HG03108 (cell line): ENCODE measurements at regions not wholly inside any gene's neighbourhood (a gene's known extent, or its start where the extent isn't known, plus 50 kb on each side); places are given as distances from the start of the nearest gene placed in this dataset.

Experiments used
- ATAC-seq: cut with Tn5 transposase; IDR thresholded peaks from one replicate; pipeline ENCODE4 v1.9.1; 2021; ENCODE audit warnings: moderate library complexity; ENCODE audit not compliant: unreplicated experiment

DNA sequence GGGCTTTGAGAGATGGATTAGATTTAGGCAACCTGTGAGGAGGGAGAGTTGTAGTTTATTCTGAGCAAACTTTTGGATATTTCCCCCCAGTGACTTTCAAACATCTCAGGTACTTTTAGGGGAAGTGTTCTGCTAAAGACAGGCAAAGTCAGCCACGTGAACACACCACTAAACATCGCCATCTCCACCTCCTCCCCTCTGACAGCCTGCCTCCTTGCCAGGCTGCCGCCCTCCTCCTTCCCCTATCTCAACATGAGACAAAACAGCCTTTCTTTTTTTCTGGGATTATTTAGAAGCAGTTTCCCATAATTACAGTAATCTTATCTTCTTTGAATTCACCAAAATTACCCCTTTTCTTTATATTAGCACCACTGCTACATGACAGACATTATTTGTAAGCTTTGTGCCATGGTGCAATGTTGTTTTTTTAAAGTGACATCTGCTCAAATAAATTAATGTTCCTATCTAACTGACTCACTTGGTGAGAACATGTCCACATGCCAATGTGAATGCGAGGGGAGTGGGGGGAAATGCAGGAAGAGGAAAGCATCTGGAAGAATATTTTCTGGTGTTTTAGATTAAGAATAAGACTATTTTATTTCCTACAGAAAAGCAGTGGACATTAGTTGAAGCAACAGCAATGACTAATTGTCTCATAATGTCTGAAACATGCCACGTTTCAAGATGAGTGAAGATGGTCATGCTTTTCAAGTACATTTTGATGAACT is 147.8 kb upstream of the ATP1B1 start:
- no peak for ATAC-seq

DNA sequence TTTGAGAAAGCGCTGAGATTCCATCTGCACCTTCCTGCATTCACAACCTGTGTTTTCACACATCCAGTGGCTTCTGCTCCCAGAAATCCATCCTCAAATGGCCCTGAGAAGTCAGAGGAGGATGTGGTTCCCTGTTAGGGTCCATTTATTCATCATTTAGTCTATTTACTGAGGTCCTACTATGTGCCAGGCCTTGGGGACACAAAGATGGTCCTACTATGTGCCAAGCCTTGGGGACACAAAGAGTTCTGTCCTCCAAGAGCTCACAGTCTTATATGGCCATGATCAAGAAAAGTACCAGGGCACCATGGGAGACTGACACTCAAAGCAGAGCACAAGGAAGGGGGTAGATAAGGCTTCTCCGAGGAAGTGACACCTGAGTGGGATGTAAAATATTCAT is 147.1 kb upstream of the ATP1B1 start:
- no peak for ATAC-seq

DNA sequence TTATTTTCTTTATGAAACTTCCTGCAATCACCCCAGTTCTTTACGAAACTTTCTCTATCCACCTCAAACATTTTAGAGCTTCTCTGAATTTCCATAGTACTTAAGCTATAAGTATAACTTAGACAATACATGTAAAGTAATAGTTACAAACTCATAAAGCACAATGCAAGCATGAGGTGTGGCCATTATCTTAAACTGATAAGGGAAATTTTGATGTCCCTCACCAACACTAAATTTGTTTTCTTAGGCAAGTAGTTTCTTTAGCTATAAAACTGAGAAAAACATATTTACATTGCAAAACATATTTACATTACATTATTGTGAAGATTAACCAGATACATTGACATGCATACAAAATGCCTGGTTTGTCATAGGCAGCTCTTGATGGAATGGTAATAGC is 146.4 kb upstream of the ATP1B1 start:
- ATAC-seq = no peak

DNA sequence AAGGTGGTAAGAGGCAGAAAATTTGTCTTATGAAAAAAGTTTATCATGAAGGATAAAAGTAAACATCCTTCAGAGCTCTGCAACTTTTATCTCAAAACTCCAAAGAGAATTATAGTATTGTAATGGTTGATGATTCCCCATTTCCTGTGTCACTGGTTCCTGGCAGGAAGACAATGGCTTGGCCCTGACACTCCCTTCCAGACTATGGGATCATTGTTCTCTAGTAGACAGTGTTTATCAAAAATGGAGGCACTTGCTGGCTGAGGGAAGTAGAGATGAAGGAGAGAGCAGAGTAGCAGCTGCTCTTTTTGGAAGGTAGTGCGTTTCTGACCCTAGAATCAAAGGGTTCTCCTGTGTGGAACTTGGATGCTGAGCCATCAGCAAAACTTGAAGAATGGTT is 145.9 kb upstream of the ATP1B1 start:
- no peak for ATAC-seq

DNA sequence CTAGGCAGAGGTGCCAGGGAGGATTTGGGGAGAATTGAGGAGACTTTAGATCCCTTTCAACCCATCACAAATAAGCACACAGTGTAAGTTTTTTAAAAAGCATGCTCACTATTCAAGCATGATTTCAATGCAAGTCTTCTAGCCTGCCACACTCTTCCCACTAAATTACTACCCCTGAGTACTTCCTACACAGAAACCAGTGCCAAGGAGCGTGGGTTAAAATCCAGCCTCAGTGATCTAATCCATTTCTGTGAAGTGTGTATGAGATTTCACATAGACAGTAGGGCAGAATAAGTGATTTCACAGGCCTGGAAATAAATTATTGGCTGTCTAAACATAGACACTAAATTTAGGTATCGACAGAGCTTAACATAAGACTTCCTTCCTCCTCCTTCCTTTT is 142.9 kb upstream of the ATP1B1 start:
- no peak for ATAC-seq

DNA sequence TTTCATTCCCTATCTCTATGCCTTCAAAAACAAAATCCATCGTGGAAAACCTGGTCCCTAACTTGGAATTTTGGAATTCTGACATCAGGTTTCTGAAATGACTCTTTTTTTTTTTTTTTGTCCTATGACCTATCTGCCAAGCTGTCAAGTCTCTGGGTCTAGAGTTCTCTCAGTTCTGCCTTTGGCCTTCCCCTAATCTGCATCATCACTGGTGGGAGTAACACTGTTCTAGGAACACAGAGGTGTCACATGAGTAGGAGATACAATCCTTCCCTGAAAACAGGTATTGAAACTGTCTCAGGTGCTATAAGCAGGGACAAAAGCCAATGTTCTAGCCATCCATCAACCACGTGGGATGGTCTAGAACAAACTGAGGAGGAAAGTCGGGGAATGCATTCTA is 142.0 kb upstream of the ATP1B1 start:
- no peak for ATAC-seq

DNA sequence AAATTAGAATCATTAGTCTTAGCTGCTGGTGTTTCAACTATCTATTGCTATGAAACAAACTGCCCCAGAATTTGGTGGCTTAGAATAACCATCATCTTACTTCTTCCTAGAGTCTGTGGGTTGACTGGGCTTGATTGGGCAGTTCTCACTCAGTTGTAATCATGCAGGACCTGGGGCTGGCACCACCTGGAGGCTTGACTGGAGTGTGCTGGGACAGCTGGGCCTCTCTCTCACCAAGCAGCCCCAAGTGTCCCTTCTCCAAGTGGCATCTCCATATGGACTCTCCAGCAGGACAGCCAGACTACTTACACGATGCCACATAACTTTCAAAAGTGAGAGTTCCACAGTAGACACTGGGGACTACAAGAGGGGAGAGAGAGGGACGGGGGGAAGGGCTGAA is 140.3 kb upstream of the ATP1B1 start:
- no peak for ATAC-seq

- no peak for ATAC-seq
Measured at GRCh38 chr1:168966636-168967035, 139.9 kb upstream of the ATP1B1 start.

- ATAC-seq = no peak
Measured at GRCh38 chr1:168970926-168971659, 135.4 kb upstream of the ATP1B1 start.

- no peak for ATAC-seq
Measured at GRCh38 chr1:168972225-168972624, 134.3 kb upstream of the ATP1B1 start.

DNA sequence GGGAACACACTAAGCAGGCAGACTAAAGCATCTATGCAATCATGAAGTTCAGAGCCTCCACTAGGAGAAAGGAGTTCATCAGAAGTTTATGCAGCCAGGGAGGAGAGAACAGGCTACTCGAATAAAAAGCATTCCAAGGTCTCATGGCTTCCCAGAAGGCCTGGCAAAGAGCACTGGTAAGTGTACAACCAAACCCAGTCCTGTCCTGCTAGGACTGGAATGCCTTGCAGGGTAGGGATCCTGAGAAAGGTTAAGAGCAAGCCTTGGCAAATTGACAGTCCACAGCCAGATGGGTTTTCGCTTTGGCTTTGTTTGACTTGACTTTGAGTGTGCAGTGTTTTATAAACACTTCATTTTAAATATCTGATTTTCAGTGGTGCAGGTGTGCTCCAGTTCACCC is 133.6 kb upstream of the ATP1B1 start:
- ATAC-seq = no peak

DNA sequence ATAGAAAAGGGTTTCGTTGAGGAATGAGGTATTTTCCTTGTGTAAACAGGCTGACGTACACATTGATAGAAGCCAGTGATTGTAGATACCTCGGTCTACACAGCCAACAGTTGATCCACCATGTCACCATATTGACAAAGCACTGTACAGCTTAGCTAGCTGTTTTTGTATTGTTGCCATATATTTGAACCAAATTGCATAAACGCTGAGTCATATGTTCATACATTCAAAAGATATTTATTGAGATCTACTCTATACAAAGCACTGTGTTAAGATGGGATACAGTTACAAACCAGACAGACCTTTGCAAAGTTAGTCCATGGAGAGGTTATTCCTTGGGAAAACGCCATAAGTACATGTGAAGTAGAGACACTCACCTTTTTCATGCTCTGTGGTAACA is 132.4 kb upstream of the ATP1B1 start:
- no peak for ATAC-seq

GRCh38 chr1:168974611-168975010 is 131.9 kb upstream of the ATP1B1 start:
- ATAC-seq = no peak

DNA sequence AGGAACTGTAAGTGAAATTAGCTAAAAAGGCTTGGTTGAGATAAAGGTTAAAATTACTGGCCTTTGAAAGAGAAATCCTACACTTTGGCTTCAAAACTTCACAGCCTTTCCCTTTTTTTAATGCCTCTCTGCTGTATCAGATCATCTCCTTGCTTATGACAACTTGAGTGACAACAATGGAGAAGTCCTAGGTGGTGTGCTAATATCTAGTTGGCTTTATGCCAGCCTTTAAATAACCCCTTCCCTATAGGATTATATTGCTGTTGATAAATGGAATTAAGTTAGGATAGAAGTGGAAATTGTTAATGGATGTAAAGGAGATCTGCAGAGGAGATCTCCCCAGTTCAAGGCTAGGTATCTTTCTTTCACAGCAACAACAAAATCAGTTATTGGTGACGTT is 130.2 kb upstream of the ATP1B1 start:
- ATAC-seq = no peak

DNA sequence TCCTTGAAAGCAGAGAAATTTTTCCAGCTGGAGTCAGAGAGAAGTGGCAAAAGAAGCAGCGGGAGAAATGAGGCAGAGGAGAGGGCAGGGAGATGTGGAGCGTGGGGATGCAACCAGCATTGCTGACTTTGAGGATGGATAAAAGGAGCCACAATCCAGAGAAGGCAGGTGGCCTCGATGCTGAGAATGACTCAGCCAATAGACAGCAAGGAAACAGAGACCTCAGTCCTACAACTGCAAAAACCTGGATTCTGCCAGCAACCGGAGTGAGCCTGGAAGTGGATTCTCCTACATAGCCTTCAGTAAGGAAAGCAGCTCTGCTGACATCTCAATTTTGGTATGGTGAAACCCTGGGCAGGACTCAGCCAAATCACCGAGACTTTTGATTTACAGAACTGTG is 128.9 kb upstream of the ATP1B1 start:
- ATAC-seq = no peak

DNA sequence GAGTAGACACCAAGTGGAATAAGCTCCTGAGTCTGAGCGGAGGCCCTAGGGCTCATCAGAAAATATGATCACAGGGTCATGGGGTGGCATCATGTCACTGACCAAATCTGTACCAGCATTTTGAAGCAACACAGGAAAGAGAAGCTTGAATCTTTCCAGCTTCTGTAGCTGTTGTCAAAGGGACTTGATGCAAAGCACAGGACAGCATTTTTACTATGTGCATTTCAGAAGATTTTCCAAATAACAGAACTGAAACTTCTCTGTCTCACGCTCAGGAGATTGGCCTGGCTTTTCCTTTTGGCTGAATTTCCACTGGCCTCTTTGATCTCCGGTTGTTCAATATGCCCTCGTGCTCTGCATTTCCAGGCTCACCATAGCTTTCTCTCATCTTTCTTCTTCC is 127.2 kb upstream of the ATP1B1 start:
- ATAC-seq = no peak

DNA sequence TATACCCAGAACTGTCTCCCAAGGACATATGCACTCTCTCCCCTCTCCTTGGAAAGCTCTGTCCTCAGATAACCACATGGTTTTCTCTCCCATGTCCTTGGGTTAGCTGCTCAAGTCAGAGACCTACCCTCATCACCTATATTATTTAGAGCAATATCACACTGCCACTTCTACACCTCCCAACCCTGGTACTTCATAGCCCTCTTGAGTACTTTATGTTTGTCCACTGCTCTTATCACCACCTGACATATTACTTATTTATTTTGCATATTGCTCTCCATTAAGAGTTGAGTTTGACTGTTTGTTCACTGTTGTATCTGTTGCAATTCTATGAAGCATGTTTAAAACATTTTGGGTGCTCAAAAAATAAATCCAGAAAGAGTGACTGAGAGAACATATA is 126.3 kb upstream of the ATP1B1 start:
- no peak for ATAC-seq

DNA sequence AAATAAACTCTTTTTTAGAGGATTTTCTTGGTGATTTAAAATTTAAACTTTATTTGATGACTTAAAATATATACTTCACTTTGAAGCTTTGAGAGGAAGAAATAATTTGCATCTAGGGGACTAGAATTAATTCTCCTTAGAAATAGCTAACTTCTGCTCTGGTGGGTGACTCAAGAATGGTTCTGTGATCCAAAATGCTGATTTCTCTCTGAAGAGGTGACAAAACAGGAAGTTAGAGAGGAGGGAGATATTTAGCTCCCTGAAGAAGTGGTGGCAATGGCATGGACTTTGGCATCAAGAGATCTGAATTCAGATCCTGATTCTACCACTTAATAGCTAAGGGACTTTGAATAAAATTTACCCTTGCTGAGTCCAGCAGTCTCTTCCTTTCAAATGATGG is 125.8 kb upstream of the ATP1B1 start:
- no peak for ATAC-seq

GRCh38 chr1:168982778-168983177 is 123.7 kb upstream of the ATP1B1 start:
- ATAC-seq = no peak

DNA sequence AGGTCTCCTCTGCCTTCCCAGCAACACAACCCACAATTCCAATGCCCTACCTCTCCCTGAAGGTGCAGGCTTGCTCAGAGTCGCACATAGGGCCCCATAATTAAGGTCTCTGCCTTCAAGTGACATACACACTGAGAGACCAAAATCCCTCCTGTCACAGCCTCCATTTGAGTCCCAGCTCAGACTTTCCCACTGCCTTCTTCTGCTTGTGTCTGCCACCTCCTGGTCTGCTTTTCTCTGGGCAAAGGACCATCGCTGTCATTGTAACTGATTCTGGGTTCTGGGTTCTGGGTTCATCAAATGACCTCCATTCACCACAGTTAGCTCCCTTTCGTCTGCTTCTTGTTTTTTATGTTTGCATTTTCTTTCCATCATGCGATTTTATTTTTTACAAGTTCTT is 119.2 kb upstream of the ATP1B1 start:
- no peak for ATAC-seq

DNA sequence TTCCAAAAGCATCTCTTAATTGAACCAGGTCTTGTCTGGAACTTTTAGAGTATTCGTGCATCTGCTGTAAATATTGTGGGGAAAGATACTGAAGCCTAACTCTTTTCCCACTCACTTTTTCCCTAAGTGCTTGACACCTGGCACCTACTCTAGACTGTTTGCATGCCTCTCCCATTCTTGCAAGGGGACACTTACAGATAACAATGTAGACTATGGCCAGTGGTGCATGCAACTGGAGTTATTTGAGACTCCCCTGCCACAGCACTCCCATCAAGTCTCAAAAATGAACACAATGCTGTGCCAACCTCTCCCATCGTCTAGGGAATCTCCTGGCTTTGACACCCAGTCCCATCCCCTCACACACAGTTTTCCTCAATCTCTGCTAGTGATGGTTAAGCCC is 118.6 kb upstream of the ATP1B1 start:
- ATAC-seq = no peak

GRCh38 chr1:168989985-168990384 is 116.5 kb upstream of the ATP1B1 start:
- ATAC-seq = no peak
